ENCODE measurements at regions not wholly inside any gene's neighbourhood (a gene's known extent, or its start where the extent isn't known, plus 50 kb on each side); places are given as distances from the start of the nearest gene placed in this dataset.

- Histone ChIP-seq H3K27ac (ENCODE audit: control insufficient read depth, insufficient read depth, low read length) (no peak overlapping the region), H3K4me1 (ENCODE audit: control insufficient read depth, extremely low read depth, insufficient read depth, low read length) (no peaks in the 10 kb centered on the region), H3K4me3 (ENCODE audit: control insufficient read depth in 2 of 3, extremely low read depth in 1 of 3, insufficient read depth in 2 of 3, low read depth in 1 of 3, low read length in 3 of 3) (no peak overlapping the region), H2AFZ (ENCODE audit: control insufficient read depth, low read length) (no peak overlapping the region), H3K9ac (ENCODE audit: control insufficient read depth, extremely low read depth, insufficient read depth, low read length) (no peak overlapping the region), H3K36me3 (ENCODE audit: control insufficient read depth in 2 of 2, extremely low read depth in 1 of 2, insufficient read depth in 2 of 2, low read length in 2 of 2) (no peaks in the 10 kb centered on the region), H3K9me1 (ENCODE audit: control insufficient read depth, extremely low read depth, insufficient read depth, low read length) (no peaks in the 10 kb centered on the region), H3K9me3 (ENCODE audit: control insufficient read depth, low read depth, low read length) (no peaks in the 10 kb centered on the region), H3K4me2 (ENCODE audit: control insufficient read depth, extremely low read depth, insufficient read depth, low read depth, low read length) (no peak overlapping the region), H3K27me3 (ENCODE audit: control insufficient read depth, extremely low read depth, insufficient read depth, low read length) (no peaks in the 10 kb centered on the region), H4K20me1 (ENCODE audit: control insufficient read depth, extremely low read depth, insufficient read depth, low read length) (no peaks in the 10 kb centered on the region), H3K79me2 (ENCODE audit: control insufficient read depth, insufficient read depth, low read length) (no peaks in the 10 kb centered on the region)
- dilution Hi-C loops (cut with MboI; ENCODE audit: extremely low pct_ligation_motif_present, low sequenced_read_pairs) = no loop called here
- TF ChIP-seq CTCF (optimal IDR thresholded peaks at IDR 0.05 in 1 of 3, IDR thresholded peaks at IDR 0.05 in 1 of 3, conservative IDR thresholded peaks at IDR 0.05 in 1 of 3; ENCODE audit: extremely low read depth in 1 of 3, insufficient read depth in 2 of 3, low read length in 3 of 3) = no peak
- no peak for TF ChIP-seq EZH2 (IDR thresholded peaks at IDR 0.05; ENCODE audit: low read length)
- no peak for DNase-seq (ENCODE audit: low read depth, low spot score)
- FAIRE-seq = no peak
Observed at GRCh38 chr14:104364830-104365229, 214.7 kb upstream of the C14orf180 start.

- no peaks in the 10 kb centered on the region for H3K4me1 ChIP-seq (ENCODE audit: control insufficient read depth, extremely low read depth, insufficient read depth, low read length)
- H3K36me3 ChIP-seq (ENCODE audit: control insufficient read depth in 2 of 2, extremely low read depth in 1 of 2, insufficient read depth in 2 of 2, low read length in 2 of 2) = no peaks in the 10 kb centered on the region
- H3K4me3 ChIP-seq (ENCODE audit: control insufficient read depth in 2 of 3, extremely low read depth in 1 of 3, insufficient read depth in 2 of 3, low read depth in 1 of 3, low read length in 3 of 3) = no peak overlapping the region
- H3K9ac ChIP-seq (ENCODE audit: control insufficient read depth, extremely low read depth, insufficient read depth, low read length) = no peak overlapping the region
- no peaks in the 10 kb centered on the region for H3K79me2 ChIP-seq (ENCODE audit: control insufficient read depth, insufficient read depth, low read length)
- FAIRE-seq = no peak
- H3K27me3 ChIP-seq (ENCODE audit: control insufficient read depth, extremely low read depth, insufficient read depth, low read length) = no peaks in the 10 kb centered on the region
- no peak for TF ChIP-seq EZH2 (IDR thresholded peaks at IDR 0.05; ENCODE audit: low read length)
- TF ChIP-seq CTCF (optimal IDR thresholded peaks at IDR 0.05 in 1 of 3, IDR thresholded peaks at IDR 0.05 in 1 of 3, conservative IDR thresholded peaks at IDR 0.05 in 1 of 3; ENCODE audit: extremely low read depth in 1 of 3, insufficient read depth in 2 of 3, low read length in 3 of 3) = no peak
- no peaks in the 10 kb centered on the region for H3K9me1 ChIP-seq (ENCODE audit: control insufficient read depth, extremely low read depth, insufficient read depth, low read length)
- H3K27ac ChIP-seq (ENCODE audit: control insufficient read depth, insufficient read depth, low read length) = no peak overlapping the region
- H4K20me1 ChIP-seq (ENCODE audit: control insufficient read depth, extremely low read depth, insufficient read depth, low read length) = no peaks in the 10 kb centered on the region
- no peak overlapping the region for H2AFZ ChIP-seq (ENCODE audit: control insufficient read depth, low read length)
- H3K4me2 ChIP-seq (ENCODE audit: control insufficient read depth, extremely low read depth, insufficient read depth, low read depth, low read length) = no peak overlapping the region
- no peak for DNase-seq (ENCODE audit: low read depth, low spot score)
- dilution Hi-C loops (cut with MboI; ENCODE audit: extremely low pct_ligation_motif_present, low sequenced_read_pairs) = no loop called here
- H3K9me3 ChIP-seq (ENCODE audit: control insufficient read depth, low read depth, low read length) = no peaks in the 10 kb centered on the region
Observed at GRCh38 chr14:104366931-104367865, 212.4 kb upstream of the C14orf180 start.
